SU-DHL-6 (cell line): ENCODE measurements at regions not wholly inside any gene's neighbourhood (a gene's known extent, or its start where the extent isn't known, plus 50 kb on each side); places are given as distances from the start of the nearest gene placed in this dataset.

ENCODE experiments used
- H2AFZ ChIP-seq: fragments of 200-600 bp; sonication (generic); 2 replicates; pipeline ENCODE4 v1.6.1; 2014; ENCODE audit warnings: low read depth, mild to moderate bottlenecking, moderate library complexity, mixed read lengths, antibody characterized with exemption, low read length; ENCODE audit not compliant: severe bottlenecking
- H3F3A ChIP-seq: fragments of 200-600 bp; shearing (Covaris generic); 2 replicates; pipeline ENCODE4 v1.6.0; 2016; ENCODE audit warnings: antibody characterized with exemption, mild to moderate bottlenecking; ENCODE audit not compliant: insufficient read depth
- H3K27ac ChIP-seq: fragments of 200-600 bp; sonication (generic); 2 replicates; pipeline ENCODE4 v1.5.1; 2016; ENCODE audit warnings: low read depth, mild to moderate bottlenecking, low read length, moderate library complexity, mixed read lengths
- H3K27me3 ChIP-seq: fragments of 200-600 bp; sonication (generic), shearing (Covaris generic); 2 replicates; pipeline ENCODE4 v1.6.0; 2014; ENCODE audit warnings: mild to moderate bottlenecking, low read length
- H3K36me3 ChIP-seq: fragments of 200-600 bp; sonication (generic); 2 replicates; pipeline ENCODE4 v1.6.1; 2014; ENCODE audit warnings: mild to moderate bottlenecking, low read length, mixed read lengths
- H3K4me2 ChIP-seq: fragments of 300-600, 200-600 bp; shearing (Covaris generic), sonication (generic); 2 replicates; pipeline ENCODE4 v1.6.0; 2014; ENCODE audit warnings: low read length, low read depth, mild to moderate bottlenecking; ENCODE audit not compliant: poor library complexity, severe bottlenecking
- H3K4me3 ChIP-seq: fragments of 200-600 bp; sonication (generic); 2 replicates; pipeline ENCODE4 v1.5.1; 2014; ENCODE audit warnings: antibody characterized with exemption, low read length, mild to moderate bottlenecking, mixed read lengths; ENCODE audit not compliant: insufficient read depth, poor library complexity, severe bottlenecking
- H3K79me2 ChIP-seq: fragments of 200-600 bp; sonication (generic); 2 replicates; pipeline ENCODE4 v1.6.1; 2014; ENCODE audit warnings: mild to moderate bottlenecking, low read length, moderate library complexity; ENCODE audit not compliant: insufficient read depth
- H3K9ac ChIP-seq: fragments of 200-600 bp; sonication (generic); 2 replicates; pipeline ENCODE4 v1.7.0; 2014; ENCODE audit warnings: mild to moderate bottlenecking, low read length
- H3K9me2 ChIP-seq: fragments of 200-600 bp; sonication (generic); replicated peaks from 2 replicates; pipeline ENCODE4 v1.6.1; 2014; ENCODE audit warnings: low read length; ENCODE audit not compliant: insufficient read depth
- H3K9me3 ChIP-seq: fragments of 200-600 bp; sonication (generic); 2 replicates; pipeline ENCODE4 v1.6.1; 2014; ENCODE audit warnings: low read length, mixed read lengths; ENCODE audit not compliant: insufficient read depth
- H4K20me1 ChIP-seq: fragments of 200-600 bp; sonication (generic); 2 replicates; pipeline ENCODE4 v1.6.1; 2014; ENCODE audit warnings: low read depth, mild to moderate bottlenecking, antibody characterized with exemption, low read length, moderate library complexity, mixed read lengths
- EZH2phosphoT487 ChIP-seq: fragments of 200-600 bp; sonication (generic), shearing (Covaris generic); conservative IDR thresholded peaks from 2 replicates; pipeline ENCODE4 v1.6.1; 2018; ENCODE audit warnings: mild to moderate bottlenecking, antibody characterized with exemption, low read length, moderate library complexity, mixed read lengths
- TF ChIP-seq, protein P1 (sequence below): fragments of 200-600 bp; sonication (generic); IDR thresholded peaks from one replicate; pipeline ENCODE4 v1.5.1; 2017; ENCODE audit warnings: antibody characterized with exemption, mild to moderate bottlenecking, low read length, moderate library complexity; ENCODE audit not compliant: insufficient read depth, poor library complexity, severe bottlenecking

GRCh38 chr21:17987382-17988101 lies 168.4 kb upstream of the C21orf91 start:
- no peak overlapping the region for H3K4me2 ChIP-seq
- H3K79me2 ChIP-seq, result no peaks in the 10 kb centered on the region
- no peaks in the 10 kb centered on the region for H3K9me3 ChIP-seq
- H3K27ac ChIP-seq, result no peak overlapping the region
- no peak overlapping the region for H2AFZ ChIP-seq
- H3F3A ChIP-seq, result no peaks in the 10 kb centered on the region
- no peak for TF ChIP-seq EZH2phosphoT487
- TF ChIP-seq, protein P1, sequence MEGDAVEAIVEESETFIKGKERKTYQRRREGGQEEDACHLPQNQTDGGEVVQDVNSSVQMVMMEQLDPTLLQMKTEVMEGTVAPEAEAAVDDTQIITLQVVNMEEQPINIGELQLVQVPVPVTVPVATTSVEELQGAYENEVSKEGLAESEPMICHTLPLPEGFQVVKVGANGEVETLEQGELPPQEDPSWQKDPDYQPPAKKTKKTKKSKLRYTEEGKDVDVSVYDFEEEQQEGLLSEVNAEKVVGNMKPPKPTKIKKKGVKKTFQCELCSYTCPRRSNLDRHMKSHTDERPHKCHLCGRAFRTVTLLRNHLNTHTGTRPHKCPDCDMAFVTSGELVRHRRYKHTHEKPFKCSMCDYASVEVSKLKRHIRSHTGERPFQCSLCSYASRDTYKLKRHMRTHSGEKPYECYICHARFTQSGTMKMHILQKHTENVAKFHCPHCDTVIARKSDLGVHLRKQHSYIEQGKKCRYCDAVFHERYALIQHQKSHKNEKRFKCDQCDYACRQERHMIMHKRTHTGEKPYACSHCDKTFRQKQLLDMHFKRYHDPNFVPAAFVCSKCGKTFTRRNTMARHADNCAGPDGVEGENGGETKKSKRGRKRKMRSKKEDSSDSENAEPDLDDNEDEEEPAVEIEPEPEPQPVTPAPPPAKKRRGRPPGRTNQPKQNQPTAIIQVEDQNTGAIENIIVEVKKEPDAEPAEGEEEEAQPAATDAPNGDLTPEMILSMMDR, result no peak
- no peaks in the 10 kb centered on the region for H4K20me1 ChIP-seq
- H3K4me3 ChIP-seq, result no peak overlapping the region
- no peaks in the 10 kb centered on the region for H3K27me3 ChIP-seq
- no peaks in the 10 kb centered on the region for H3K36me3 ChIP-seq
- no peak overlapping the region for H3K9ac ChIP-seq
- H3K9me2 ChIP-seq, result no peaks in the 10 kb centered on the region

GRCh38 chr21:17981060-17981740 lies 162.0 kb upstream of the C21orf91 start:
- H3K79me2 ChIP-seq, result no peaks in the 10 kb centered on the region
- H3K4me3 ChIP-seq, result no peak overlapping the region
- H3K9me2 ChIP-seq, result no peaks in the 10 kb centered on the region
- H3K27me3 ChIP-seq, result no peaks in the 10 kb centered on the region
- no peak overlapping the region for H3K27ac ChIP-seq
- no peaks in the 10 kb centered on the region for H3K9me3 ChIP-seq
- no peak overlapping the region for H2AFZ ChIP-seq
- no peaks in the 10 kb centered on the region for H4K20me1 ChIP-seq
- no peak overlapping the region for H3K9ac ChIP-seq
- no peak overlapping the region for H3K4me2 ChIP-seq
- TF ChIP-seq, protein P1, result no peak
- no peak for TF ChIP-seq EZH2phosphoT487
- no peaks in the 10 kb centered on the region for H3K36me3 ChIP-seq
- no peaks in the 10 kb centered on the region for H3F3A ChIP-seq

GRCh38 chr21:17979763-17980162 lies 160.6 kb upstream of the C21orf91 start:
- Histone ChIP-seq H3K27ac (no peak overlapping the region), H3K27me3 (no peaks in the 10 kb centered on the region), H3K79me2 (no peaks in the 10 kb centered on the region), H3F3A (no peaks in the 10 kb centered on the region), H2AFZ (no peak overlapping the region), H3K36me3 (no peaks in the 10 kb centered on the region), H3K9me2 (no peaks in the 10 kb centered on the region), H3K4me3 (no peak overlapping the region), H3K4me2 (no peak overlapping the region), H3K9me3 (no peaks in the 10 kb centered on the region), H4K20me1 (no peaks in the 10 kb centered on the region), H3K9ac (no peak overlapping the region)
- TF ChIP-seq EZH2phosphoT487, result no peak

- Histone ChIP-seq H3K4me3 (no peak overlapping the region), H3K9ac (no peak overlapping the region), H3K9me2 (no peaks in the 10 kb centered on the region), H3K36me3 (no peaks in the 10 kb centered on the region), H3K9me3 (no peaks in the 10 kb centered on the region), H3K4me2 (no peak overlapping the region), H3K27me3 (no peaks in the 10 kb centered on the region), H3K27ac (no peak overlapping the region), H2AFZ (no peak overlapping the region), H3K79me2 (no peaks in the 10 kb centered on the region), H3F3A (no peaks in the 10 kb centered on the region), H4K20me1 (no peaks in the 10 kb centered on the region)
- TF ChIP-seq, protein P1, result no peak
- TF ChIP-seq EZH2phosphoT487, result no peak
Observed at GRCh38 chr21:17978895-17979294, 159.7 kb upstream of the C21orf91 start.
